Fibroblast of villous mesenchyme (primary cell): ENCODE measurements at regions not wholly inside any gene's neighbourhood (a gene's known extent, or its start where the extent isn't known, plus 50 kb on each side); places are given as distances from the start of the nearest gene placed in this dataset.

Experiments used
- DNase-seq: peaks from one replicate; pipeline ENCODE4 v3.0.0-alpha.2; 2010; ENCODE audit warnings: low read depth
- H3K4me3 ChIP-seq: 2 replicates; pipeline ENCODE4 v1.5.1; 2011; ENCODE audit warnings: low read depth, mild to moderate bottlenecking, low read length
- CTCF ChIP-seq: IDR thresholded peaks from 2 replicates; pipeline ENCODE4 v1.5.1; 2012; ENCODE audit warnings: low read depth, mild to moderate bottlenecking, low read length; ENCODE audit not compliant: insufficient read depth

DNA sequence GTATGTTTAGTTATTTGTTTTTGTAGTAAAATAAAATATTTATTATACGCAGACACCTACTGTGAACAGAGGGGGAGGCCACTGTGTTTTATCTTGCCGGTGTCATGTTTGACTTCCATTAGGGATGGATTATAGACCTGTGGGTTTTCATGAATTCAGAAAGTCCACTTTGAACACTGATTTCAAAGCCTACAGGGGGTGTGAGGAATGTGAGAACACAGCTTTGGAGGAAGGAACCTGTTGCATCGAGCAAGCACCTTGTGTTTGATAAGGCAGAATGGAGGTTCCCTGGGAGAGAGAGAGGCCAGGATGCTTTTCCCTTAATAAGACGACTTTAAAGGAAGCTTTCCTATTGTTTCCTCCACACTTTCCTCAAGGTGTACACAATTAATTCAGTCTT lies 665.0 kb upstream of the MGMT start:
- no peak overlapping the region for H3K4me3 ChIP-seq
- DNase-seq: no peak
- TF ChIP-seq CTCF: no peak

GRCh38 chr10:128803790-128804189 lies 663.3 kb upstream of the MGMT start:
- DNase-seq: no peak
- no peak for TF ChIP-seq CTCF
- H3K4me3 ChIP-seq: no peak overlapping the region

- no peak overlapping the region for H3K4me3 ChIP-seq
- no peak for DNase-seq
- no peak for TF ChIP-seq CTCF
Observed at GRCh38 chr10:128804411-128804810, 662.6 kb upstream of the MGMT start.

DNA sequence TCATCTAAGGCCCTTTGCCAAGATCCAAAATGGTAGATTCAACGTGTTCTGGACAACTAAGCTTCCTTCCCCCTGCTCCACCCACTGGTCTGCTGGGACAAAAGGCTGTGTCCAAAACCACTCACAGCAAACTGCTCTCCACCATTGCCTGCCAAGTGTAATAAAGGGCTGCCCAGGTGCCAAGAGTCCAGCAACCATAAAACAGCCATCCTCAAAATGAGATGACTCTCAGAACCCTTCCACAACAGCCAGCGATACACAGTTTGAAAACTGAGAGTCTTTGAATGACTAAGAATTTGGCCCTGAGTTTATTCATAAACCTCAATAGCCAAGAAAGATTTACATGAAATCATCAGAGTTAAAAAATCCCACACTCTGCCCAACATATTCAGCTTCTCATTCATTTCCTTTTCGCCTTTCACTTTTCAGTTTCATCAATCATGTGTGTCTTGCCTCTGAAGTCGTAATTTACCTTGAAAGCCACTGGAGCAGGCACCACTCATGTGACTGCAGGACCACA lies 658.1 kb upstream of the MGMT start:
- no peak for DNase-seq
- TF ChIP-seq CTCF: no peak

DNA sequence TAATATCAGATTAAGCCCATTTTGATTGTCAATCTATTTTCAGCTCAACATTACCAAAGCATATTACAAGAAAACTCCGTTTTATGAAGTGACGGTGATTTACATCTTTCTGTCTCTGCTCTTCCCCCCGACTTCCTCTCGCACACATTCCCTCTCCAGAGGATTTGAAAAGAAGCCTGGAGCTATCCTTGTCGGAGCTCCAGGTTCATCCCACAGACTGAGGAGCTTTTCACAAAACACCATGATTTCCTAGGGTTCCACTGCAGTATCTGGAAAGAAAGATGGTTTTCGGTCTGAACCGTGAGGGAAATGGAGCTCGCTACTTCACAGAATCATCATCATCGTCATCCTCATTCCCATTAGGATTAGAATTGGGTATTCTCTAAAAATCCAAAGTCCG lies 655.5 kb upstream of the MGMT start:
- no peak overlapping the region for H3K4me3 ChIP-seq
- no peak for DNase-seq
- TF ChIP-seq CTCF: no peak

More for the DNA sequence above, 658.1 kb upstream of the MGMT start:
- no peak overlapping the region for H3K4me3 ChIP-seq

DNA sequence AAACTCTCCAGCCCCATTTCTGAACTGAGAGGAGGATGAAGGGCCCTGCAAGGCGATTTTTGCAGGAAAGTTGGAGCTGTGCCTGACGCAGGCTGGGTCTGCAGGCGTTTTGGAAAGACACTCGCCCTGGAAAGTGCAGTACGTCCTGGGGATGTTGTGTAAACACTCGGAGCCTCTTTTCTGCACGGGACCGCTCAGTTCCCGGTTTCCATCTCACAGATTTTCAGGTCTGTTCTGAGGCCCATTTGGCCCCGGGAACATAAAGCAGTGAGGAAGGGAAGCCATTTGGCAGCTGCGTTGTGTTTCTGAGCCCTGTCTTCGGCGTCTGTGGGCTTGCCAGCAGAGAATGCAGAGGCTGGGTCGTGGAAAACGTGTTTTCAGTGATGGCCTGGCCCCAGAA lies 655.0 kb upstream of the MGMT start:
- TF ChIP-seq CTCF: no peak
- no peak for DNase-seq
- H3K4me3 ChIP-seq: no peak overlapping the region

GRCh38 chr10:128813574-128813973 lies 653.5 kb upstream of the MGMT start:
- no peak for DNase-seq
- H3K4me3 ChIP-seq: no peak overlapping the region
- no peak for TF ChIP-seq CTCF
